SU-DHL-6 (cell line): ENCODE measurements at regions not wholly inside any gene's neighbourhood (a gene's known extent, or its start where the extent isn't known, plus 50 kb on each side); places are given as distances from the start of the nearest gene placed in this dataset.

Experiments used
- H2AFZ ChIP-seq: fragments of 200-600 bp; sonication (generic); 2 replicates; pipeline ENCODE4 v1.6.1; 2014; ENCODE audit warnings: low read depth, mild to moderate bottlenecking, moderate library complexity, mixed read lengths, antibody characterized with exemption, low read length; ENCODE audit not compliant: severe bottlenecking
- H3F3A ChIP-seq: fragments of 200-600 bp; shearing (Covaris generic); 2 replicates; pipeline ENCODE4 v1.6.0; 2016; ENCODE audit warnings: antibody characterized with exemption, mild to moderate bottlenecking; ENCODE audit not compliant: insufficient read depth
- H3K27ac ChIP-seq: fragments of 200-600 bp; sonication (generic); 2 replicates; pipeline ENCODE4 v1.5.1; 2016; ENCODE audit warnings: low read depth, mild to moderate bottlenecking, low read length, moderate library complexity, mixed read lengths
- H3K27me3 ChIP-seq: fragments of 200-600 bp; sonication (generic), shearing (Covaris generic); 2 replicates; pipeline ENCODE4 v1.6.0; 2014; ENCODE audit warnings: mild to moderate bottlenecking, low read length
- H3K36me3 ChIP-seq: fragments of 200-600 bp; sonication (generic); 2 replicates; pipeline ENCODE4 v1.6.1; 2014; ENCODE audit warnings: mild to moderate bottlenecking, low read length, mixed read lengths
- H3K4me2 ChIP-seq: fragments of 300-600, 200-600 bp; shearing (Covaris generic), sonication (generic); 2 replicates; pipeline ENCODE4 v1.6.0; 2014; ENCODE audit warnings: low read length, low read depth, mild to moderate bottlenecking; ENCODE audit not compliant: poor library complexity, severe bottlenecking
- H3K4me3 ChIP-seq: fragments of 200-600 bp; sonication (generic); 2 replicates; pipeline ENCODE4 v1.5.1; 2014; ENCODE audit warnings: antibody characterized with exemption, low read length, mild to moderate bottlenecking, mixed read lengths; ENCODE audit not compliant: insufficient read depth, poor library complexity, severe bottlenecking
- H3K79me2 ChIP-seq: fragments of 200-600 bp; sonication (generic); 2 replicates; pipeline ENCODE4 v1.6.1; 2014; ENCODE audit warnings: mild to moderate bottlenecking, low read length, moderate library complexity; ENCODE audit not compliant: insufficient read depth
- H3K9ac ChIP-seq: fragments of 200-600 bp; sonication (generic); 2 replicates; pipeline ENCODE4 v1.7.0; 2014; ENCODE audit warnings: mild to moderate bottlenecking, low read length
- H3K9me2 ChIP-seq: fragments of 200-600 bp; sonication (generic); replicated peaks from 2 replicates; pipeline ENCODE4 v1.6.1; 2014; ENCODE audit warnings: low read length; ENCODE audit not compliant: insufficient read depth
- H3K9me3 ChIP-seq: fragments of 200-600 bp; sonication (generic); 2 replicates; pipeline ENCODE4 v1.6.1; 2014; ENCODE audit warnings: low read length, mixed read lengths; ENCODE audit not compliant: insufficient read depth
- H4K20me1 ChIP-seq: fragments of 200-600 bp; sonication (generic); 2 replicates; pipeline ENCODE4 v1.6.1; 2014; ENCODE audit warnings: low read depth, mild to moderate bottlenecking, antibody characterized with exemption, low read length, moderate library complexity, mixed read lengths
- EZH2phosphoT487 ChIP-seq: fragments of 200-600 bp; sonication (generic), shearing (Covaris generic); conservative IDR thresholded peaks from 2 replicates; pipeline ENCODE4 v1.6.1; 2018; ENCODE audit warnings: mild to moderate bottlenecking, antibody characterized with exemption, low read length, moderate library complexity, mixed read lengths
- TF ChIP-seq, protein P1 (sequence below): fragments of 200-600 bp; sonication (generic); IDR thresholded peaks from one replicate; pipeline ENCODE4 v1.5.1; 2017; ENCODE audit warnings: antibody characterized with exemption, mild to moderate bottlenecking, low read length, moderate library complexity; ENCODE audit not compliant: insufficient read depth, poor library complexity, severe bottlenecking

DNA sequence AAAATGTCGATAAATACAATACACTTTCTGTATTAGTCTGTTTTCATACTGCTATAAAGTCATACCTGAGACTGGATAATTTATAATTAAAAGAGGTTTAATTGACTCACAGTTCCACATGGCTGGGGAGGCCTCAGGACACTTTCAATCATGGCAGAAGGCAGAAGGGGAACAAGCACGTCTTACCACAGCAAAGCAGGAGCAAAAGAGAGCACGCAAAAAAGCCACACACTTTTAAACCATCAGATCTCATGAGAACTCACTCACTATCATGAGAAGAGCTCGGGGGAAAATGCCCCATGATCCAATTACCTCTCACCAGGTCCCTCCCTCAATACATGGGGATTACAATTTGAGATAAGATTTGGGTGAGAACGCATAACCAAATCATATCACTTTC, 256.7 kb downstream of the ANAPC1 start:
- TF ChIP-seq, protein P1, sequence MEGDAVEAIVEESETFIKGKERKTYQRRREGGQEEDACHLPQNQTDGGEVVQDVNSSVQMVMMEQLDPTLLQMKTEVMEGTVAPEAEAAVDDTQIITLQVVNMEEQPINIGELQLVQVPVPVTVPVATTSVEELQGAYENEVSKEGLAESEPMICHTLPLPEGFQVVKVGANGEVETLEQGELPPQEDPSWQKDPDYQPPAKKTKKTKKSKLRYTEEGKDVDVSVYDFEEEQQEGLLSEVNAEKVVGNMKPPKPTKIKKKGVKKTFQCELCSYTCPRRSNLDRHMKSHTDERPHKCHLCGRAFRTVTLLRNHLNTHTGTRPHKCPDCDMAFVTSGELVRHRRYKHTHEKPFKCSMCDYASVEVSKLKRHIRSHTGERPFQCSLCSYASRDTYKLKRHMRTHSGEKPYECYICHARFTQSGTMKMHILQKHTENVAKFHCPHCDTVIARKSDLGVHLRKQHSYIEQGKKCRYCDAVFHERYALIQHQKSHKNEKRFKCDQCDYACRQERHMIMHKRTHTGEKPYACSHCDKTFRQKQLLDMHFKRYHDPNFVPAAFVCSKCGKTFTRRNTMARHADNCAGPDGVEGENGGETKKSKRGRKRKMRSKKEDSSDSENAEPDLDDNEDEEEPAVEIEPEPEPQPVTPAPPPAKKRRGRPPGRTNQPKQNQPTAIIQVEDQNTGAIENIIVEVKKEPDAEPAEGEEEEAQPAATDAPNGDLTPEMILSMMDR, result no peak
- TF ChIP-seq EZH2phosphoT487, result no peak
- H3F3A ChIP-seq, result no peaks in the 10 kb centered on the region
- no peaks in the 10 kb centered on the region for H3K79me2 ChIP-seq
- no peak overlapping the region for H3K4me3 ChIP-seq
- H3K9me2 ChIP-seq, result no peaks in the 10 kb centered on the region
- no peaks in the 10 kb centered on the region for H3K27me3 ChIP-seq
- H3K9me3 ChIP-seq, result no peaks in the 10 kb centered on the region; the same call in 1 of the 2 replicates
- H3K4me2 ChIP-seq, result no peak overlapping the region
- no peak overlapping the region for H3K27ac ChIP-seq
- no peaks in the 10 kb centered on the region for H4K20me1 ChIP-seq
- H3K9ac ChIP-seq, result no peak overlapping the region
- H3K36me3 ChIP-seq, result no peaks in the 10 kb centered on the region
- no peak overlapping the region for H2AFZ ChIP-seq

DNA sequence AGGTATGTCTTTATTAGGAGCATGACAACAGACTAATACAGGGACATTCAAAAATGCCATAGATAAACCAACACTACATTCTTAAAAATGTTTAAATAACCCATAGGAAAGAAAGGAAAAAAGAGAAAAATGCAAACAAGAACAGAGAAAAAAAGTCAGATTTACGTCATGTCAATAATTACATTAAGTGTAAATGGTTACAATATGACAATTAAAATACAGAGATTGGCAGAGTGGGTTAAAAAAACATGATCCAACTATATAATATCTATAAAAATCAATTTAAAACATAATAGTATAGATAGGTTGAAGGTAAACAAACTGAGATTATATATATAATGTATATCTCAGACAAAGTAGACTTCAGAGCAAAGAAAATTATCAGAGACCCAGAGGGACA, 255.8 kb downstream of the ANAPC1 start:
- TF ChIP-seq, protein P1, result no peak
- TF ChIP-seq EZH2phosphoT487, result no peak
- H3K36me3 ChIP-seq, result no peaks in the 10 kb centered on the region
- H4K20me1 ChIP-seq, result no peaks in the 10 kb centered on the region
- H3K79me2 ChIP-seq, result no peaks in the 10 kb centered on the region
- H3K9ac ChIP-seq, result no peak overlapping the region
- H2AFZ ChIP-seq, result no peak overlapping the region
- no peaks in the 10 kb centered on the region for H3F3A ChIP-seq
- no peak overlapping the region for H3K4me3 ChIP-seq
- H3K27me3 ChIP-seq, result no peaks in the 10 kb centered on the region
- H3K4me2 ChIP-seq, result no peak overlapping the region
- H3K27ac ChIP-seq, result no peak overlapping the region
- no peaks in the 10 kb centered on the region; the same call in 1 of the 2 replicates for H3K9me3 ChIP-seq
- H3K9me2 ChIP-seq, result no peaks in the 10 kb centered on the region

- H3K4me3 ChIP-seq, result no peak overlapping the region
- no peak overlapping the region for H3K4me2 ChIP-seq
- H3K27me3 ChIP-seq, result no peaks in the 10 kb centered on the region
- no peaks in the 10 kb centered on the region for H4K20me1 ChIP-seq
- H3K9me3 ChIP-seq, result no peaks in the 10 kb centered on the region; the same call in 1 of the 2 replicates
- no peaks in the 10 kb centered on the region for H3K36me3 ChIP-seq
- H3K27ac ChIP-seq, result no peak overlapping the region
- no peak overlapping the region for H3K9ac ChIP-seq
- H3F3A ChIP-seq, result no peaks in the 10 kb centered on the region
- H3K9me2 ChIP-seq, result no peaks in the 10 kb centered on the region
- no peak overlapping the region for H2AFZ ChIP-seq
- TF ChIP-seq, protein P1, result no peak
- TF ChIP-seq EZH2phosphoT487, result no peak
- H3K79me2 ChIP-seq, result no peaks in the 10 kb centered on the region
Measured at GRCh38 chr2:111629983-111630382, 254.0 kb downstream of the ANAPC1 start.

DNA sequence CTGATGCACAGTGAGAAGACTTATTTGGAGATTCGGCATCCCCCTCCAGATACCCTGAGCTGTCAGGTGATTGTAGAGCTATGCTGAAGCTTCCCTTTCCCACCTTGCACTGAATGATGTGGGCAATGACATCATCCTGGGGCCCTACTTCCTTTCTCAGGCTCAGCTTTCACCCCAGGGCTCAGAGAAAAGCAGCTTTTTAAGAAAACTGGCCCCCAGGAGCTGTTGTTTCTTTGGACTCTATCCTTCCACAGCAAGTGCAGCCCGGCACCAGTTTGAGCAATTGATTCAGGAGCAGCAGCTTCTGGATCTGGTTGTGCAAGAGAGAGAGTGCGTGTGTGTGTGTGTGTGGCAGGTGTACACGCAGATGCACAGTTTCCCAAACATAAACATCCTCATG, 251.3 kb downstream of the ANAPC1 start:
- Histone ChIP-seq H4K20me1 (no peaks in the 10 kb centered on the region), H3K36me3 (no peaks in the 10 kb centered on the region), H3K79me2 (no peaks in the 10 kb centered on the region), H2AFZ (no peak overlapping the region), H3K9me2 (no peaks in the 10 kb centered on the region), H3K27me3 (no peaks in the 10 kb centered on the region), H3K9me3 (no peaks in the 10 kb centered on the region), H3K4me2 (no peak overlapping the region), H3K4me3 (no peak overlapping the region), H3K27ac (no peak overlapping the region), H3K9ac (no peak overlapping the region), H3F3A (no peaks in the 10 kb centered on the region)
- no peak for TF ChIP-seq EZH2phosphoT487
- TF ChIP-seq, protein P1, result no peak
